GM12891 (cell line): ENCODE measurements at regions not wholly inside any gene's neighbourhood (a gene's known extent, or its start where the extent isn't known, plus 50 kb on each side); places are given as distances from the start of the nearest gene placed in this dataset.

Experiments used
- POLR2A ChIP-seq: IDR thresholded peaks from 2 replicates; pipeline ENCODE4 v1.6.1; 2011; ENCODE audit warnings: low read depth, low read length, control low read depth
- TAF1 ChIP-seq: IDR thresholded peaks from 2 replicates; pipeline ENCODE4 v1.6.1; 2011; ENCODE audit warnings: low read depth, low read length, control low read depth

DNA sequence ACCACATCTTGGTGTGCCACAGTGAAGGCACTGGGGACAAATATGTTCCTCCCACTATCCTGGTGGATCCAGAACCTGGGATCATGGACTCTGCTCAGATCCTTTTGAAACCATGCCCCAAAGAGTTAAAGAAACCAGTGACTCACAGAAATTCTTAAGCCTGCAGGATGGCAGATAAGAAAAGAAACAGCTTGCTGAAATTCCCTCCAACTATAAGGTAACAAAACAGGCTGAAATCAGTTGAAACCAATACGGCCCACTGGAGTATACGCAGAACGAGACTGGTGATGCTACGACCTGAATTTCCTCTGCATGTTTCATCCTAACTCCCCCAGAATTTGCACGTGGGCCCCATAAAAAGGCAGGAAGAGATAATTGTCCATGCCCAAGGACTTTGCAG is 209.6 kb downstream of the TJP1 start:
- TF ChIP-seq TAF1 = no peak
- no peak for TF ChIP-seq POLR2A
